Effector memory CD8-positive, alpha-beta T cell (primary cell): ENCODE measurements at regions not wholly inside any gene's neighbourhood (a gene's known extent, or its start where the extent isn't known, plus 50 kb on each side); places are given as distances from the start of the nearest gene placed in this dataset.
"Not testable (repeated sequence)": the region's sequence is repeated elsewhere in the genome, so short reads cannot be mapped to it uniquely, and the experiment has no call there.

Experiments used
- ATAC-seq: fragments of 150-1000 bp; cut with Tn5 transposase; replicated peaks from 2 replicates; pipeline ENCODE4 v1.10.0; 2021; ENCODE audit warnings: mild to moderate bottlenecking, moderate library complexity
- DNase-seq, 3 experiments: peaks; one replicate each; pipeline ENCODE4 v3.0.0; 2021
- H3K27ac Mint-ChIP-seq, 2 donors: one replicate each; pipeline ENCODE4 v1.8.0; 2022; ENCODE audit warnings: mild to moderate bottlenecking in 2 of 2, mixed read lengths in 2 of 2, moderate library complexity in 2 of 2
- H3K27me3 Mint-ChIP-seq, 2 donors: one replicate each; pipeline ENCODE4 v1.8.0; 2022; ENCODE audit warnings: mixed read lengths in 2 of 2
- H3K36me3 Mint-ChIP-seq: one replicate; pipeline ENCODE4 v1.8.0; 2022; ENCODE audit warnings: mild to moderate bottlenecking, moderate library complexity, mixed read lengths; ENCODE audit not compliant: insufficient read depth
- H3K4me1 Mint-ChIP-seq, 2 donors: one replicate each; pipeline ENCODE4 v1.8.0; 2022; ENCODE audit warnings: low read depth in 2 of 2, mixed read lengths in 2 of 2
- H3K4me3 Mint-ChIP-seq, 2 donors: one replicate each; pipeline ENCODE4 v1.8.0; 2022; ENCODE audit warnings: mild to moderate bottlenecking in 2 of 2, mixed read lengths in 2 of 2, moderate library complexity in 2 of 2
- H3K9me3 Mint-ChIP-seq, 2 donors: one replicate each; pipeline ENCODE4 v1.8.0; 2022; ENCODE audit warnings: mixed read lengths in 2 of 2

- no peak for ATAC-seq
- no peaks in the 10 kb centered on the region for H3K4me1 Mint-ChIP-seq
These were observed 597.4 kb upstream of the CCDC179 start for GRCh38 chr11:23457641-23458040.

GRCh38 chr11:23471878-23472277, 611.6 kb upstream of the CCDC179 start:
- Mint-ChIP-seq H3K36me3 (no peaks in the 10 kb centered on the region), H3K27ac (no peak overlapping the region), H3K27me3 (no peaks in the 10 kb centered on the region), H3K4me3 (no peak overlapping the region), H3K4me1 (no peaks in the 10 kb centered on the region), H3K9me3 (peaks cover 3 to 5% of the 10 kb centered on the region in 2 donors)
- ATAC-seq = no peak
- DNase-seq = no peak

More at GRCh38 chr11:23457641-23458040, 597.4 kb upstream of the CCDC179 start:
- no peaks in the 10 kb centered on the region for H3K27me3 Mint-ChIP-seq
- DNase-seq = no peak
- H3K4me3 Mint-ChIP-seq = no peak overlapping the region
- H3K36me3 Mint-ChIP-seq = peaks cover under 1% of the 10 kb centered on the region
- no peak overlapping the region for H3K27ac Mint-ChIP-seq
- H3K9me3 Mint-ChIP-seq = peaks cover 0 to 3% of the 10 kb centered on the region in 2 donors

GRCh38 chr11:23473782-23474181, 613.5 kb upstream of the CCDC179 start:
- no peaks in the 10 kb centered on the region for H3K36me3 Mint-ChIP-seq
- peaks cover 1 to 5% of the 10 kb centered on the region in 2 donors for H3K9me3 Mint-ChIP-seq
- H3K4me3 Mint-ChIP-seq = no peak overlapping the region
- no peaks in the 10 kb centered on the region for H3K4me1 Mint-ChIP-seq
- no peak overlapping the region for H3K27ac Mint-ChIP-seq
- DNase-seq (no peak), ATAC-seq (no peak)
- no peaks in the 10 kb centered on the region for H3K27me3 Mint-ChIP-seq

- Mint-ChIP-seq H3K27ac (no peak overlapping the region), H3K4me1 (no peaks in the 10 kb centered on the region), H3K4me3 (no peak overlapping the region), H3K9me3 (peaks cover 0 to under 1% of the 10 kb centered on the region in 2 donors), H3K36me3 (no peaks in the 10 kb centered on the region), H3K27me3 (no peaks in the 10 kb centered on the region)
- ATAC-seq (no peak), DNase-seq (no peak)
These were observed 620.5 kb upstream of the CCDC179 start for GRCh38 chr11:23480736-23481135.

GRCh38 chr11:23484146-23484545, 623.9 kb upstream of the CCDC179 start:
- H3K4me1 Mint-ChIP-seq, DNase-seq, ATAC-seq, H3K4me3 Mint-ChIP-seq, H3K27me3 Mint-ChIP-seq, H3K36me3 Mint-ChIP-seq, H3K27ac Mint-ChIP-seq: not testable (repeated sequence)
- H3K9me3 Mint-ChIP-seq = peaks cover 3 to 15% of the 10 kb centered on the region in 2 donors

GRCh38 chr11:23484618-23485017, 624.3 kb upstream of the CCDC179 start:
- not testable (repeated sequence) for H3K4me3 Mint-ChIP-seq, H3K27me3 Mint-ChIP-seq, ATAC-seq, H3K36me3 Mint-ChIP-seq, H3K27ac Mint-ChIP-seq, H3K4me1 Mint-ChIP-seq, DNase-seq
- H3K9me3 Mint-ChIP-seq = peaks cover 3 to 15% of the 10 kb centered on the region in 2 donors

- H3K36me3 Mint-ChIP-seq = peaks cover 3% of the 10 kb centered on the region
- H3K4me3 Mint-ChIP-seq = no peak overlapping the region
- no peaks in the 10 kb centered on the region for H3K27me3 Mint-ChIP-seq
- ATAC-seq (no peak), DNase-seq (no peak)
- H3K9me3 Mint-ChIP-seq = peaks cover 5 to 23% of the 10 kb centered on the region in 2 donors
- H3K27ac Mint-ChIP-seq = no peak overlapping the region
- no peaks in the 10 kb centered on the region for H3K4me1 Mint-ChIP-seq
These were observed 630.4 kb upstream of the CCDC179 start for GRCh38 chr11:23490557-23491235.

GRCh38 chr11:23494981-23495380, 634.7 kb upstream of the CCDC179 start:
- H3K27ac Mint-ChIP-seq = no peak overlapping the region
- H3K27me3 Mint-ChIP-seq = no peaks in the 10 kb centered on the region
- DNase-seq (no peak), ATAC-seq (no peak)
- peaks cover 4 to 8% of the 10 kb centered on the region in 2 donors for H3K9me3 Mint-ChIP-seq
- H3K36me3 Mint-ChIP-seq = peaks cover 3% of the 10 kb centered on the region
- no peak overlapping the region for H3K4me3 Mint-ChIP-seq
- H3K4me1 Mint-ChIP-seq = no peaks in the 10 kb centered on the region

GRCh38 chr11:23496340-23496739, 636.1 kb upstream of the CCDC179 start:
- Mint-ChIP-seq H3K9me3 (peaks cover 4 to 7% of the 10 kb centered on the region in 2 donors), H3K4me3 (no peak overlapping the region), H3K27ac (no peak overlapping the region), H3K36me3 (peaks cover 3% of the 10 kb centered on the region), H3K4me1 (no peaks in the 10 kb centered on the region), H3K27me3 (no peaks in the 10 kb centered on the region)
- ATAC-seq (no peak), DNase-seq (no peak)

- H3K27ac Mint-ChIP-seq = no peak overlapping the region
- ATAC-seq (no peak), DNase-seq (no peak)
- no peaks in the 10 kb centered on the region for H3K4me1 Mint-ChIP-seq
- H3K4me3 Mint-ChIP-seq = no peak overlapping the region
- H3K9me3 Mint-ChIP-seq = peaks cover under 1 to 2% of the 10 kb centered on the region in 2 donors
- peaks cover under 1% of the 10 kb centered on the region for H3K36me3 Mint-ChIP-seq
- H3K27me3 Mint-ChIP-seq = no peaks in the 10 kb centered on the region
These were observed 636.8 kb upstream of the CCDC179 start for GRCh38 chr11:23497040-23497439.

GRCh38 chr11:23502389-23502788, 642.1 kb upstream of the CCDC179 start:
- ATAC-seq (no peak), DNase-seq (no peak)
- Mint-ChIP-seq H3K27me3 (no peaks in the 10 kb centered on the region), H3K27ac (no peak overlapping the region), H3K36me3 (no peaks in the 10 kb centered on the region), H3K4me1 (no peaks in the 10 kb centered on the region), H3K4me3 (no peak overlapping the region), H3K9me3 (peaks cover 0 to 4% of the 10 kb centered on the region in 2 donors)

GRCh38 chr11:23502826-23503225, 642.6 kb upstream of the CCDC179 start:
- Mint-ChIP-seq H3K27me3 (no peaks in the 10 kb centered on the region), H3K36me3 (no peaks in the 10 kb centered on the region), H3K9me3 (peaks cover 0 to 4% of the 10 kb centered on the region in 2 donors), H3K4me1 (no peaks in the 10 kb centered on the region), H3K4me3 (no peak overlapping the region), H3K27ac (no peak overlapping the region)
- ATAC-seq = no peak
- DNase-seq = no peak

GRCh38 chr11:23509023-23509422, 648.7 kb upstream of the CCDC179 start:
- peaks cover 2 to 6% of the 10 kb centered on the region in 2 donors for H3K9me3 Mint-ChIP-seq
- ATAC-seq (no peak), DNase-seq (no peak)
- no peak overlapping the region for H3K27ac Mint-ChIP-seq
- H3K4me3 Mint-ChIP-seq = no peak overlapping the region
- H3K36me3 Mint-ChIP-seq = no peaks in the 10 kb centered on the region
- no peaks in the 10 kb centered on the region for H3K27me3 Mint-ChIP-seq
- H3K4me1 Mint-ChIP-seq = no peaks in the 10 kb centered on the region

- DNase-seq (no peak), ATAC-seq (no peak)
- no peak overlapping the region for H3K27ac Mint-ChIP-seq
- no peaks in the 10 kb centered on the region for H3K4me1 Mint-ChIP-seq
- no peak overlapping the region for H3K4me3 Mint-ChIP-seq
- H3K27me3 Mint-ChIP-seq = no peaks in the 10 kb centered on the region
- no peaks in the 10 kb centered on the region for H3K36me3 Mint-ChIP-seq
- H3K9me3 Mint-ChIP-seq = peaks cover 8 to 9% of the 10 kb centered on the region in 2 donors
These were observed 649.5 kb upstream of the CCDC179 start for GRCh38 chr11:23509821-23510220.
